Upper lobe of left lung (tissue), 4 donors: ENCODE measurements at regions not wholly inside any gene's neighbourhood (a gene's known extent, or its start where the extent isn't known, plus 50 kb on each side); places are given as distances from the start of the nearest gene placed in this dataset.

Source experiments
- EP300 ChIP-seq, 4 donors: sonication (generic); formaldehyde crosslinking; IDR thresholded peaks; one replicate each; pipeline ENCODE4 v1.5.1; 2017; ENCODE audit warnings: antibody characterized with exemption in 4 of 4, control low read depth in 2 of 4
- POLR2A ChIP-seq, 4 donors: fragments of 450-650 bp; IDR thresholded peaks; one replicate each; pipeline ENCODE4 v1.5.1; 2016 to 2017; ENCODE audit warnings: antibody characterized with exemption in 4 of 4, mild to moderate bottlenecking in 2 of 4
- TF ChIP-seq, protein P1 (sequence below), 6 experiments: fragments of 450-650 bp in 4 of 6; fragments of 200-600 bp in 2 of 6; sonication (generic) in 2 of 6; IDR thresholded peaks; one replicate each; pipeline ENCODE4 v1.5.1; 2016 to 2019; ENCODE audit warnings: antibody characterized with exemption in 6 of 6

- TF ChIP-seq POLR2A (IDR thresholded peaks at IDR 0.05) = no peak
- TF ChIP-seq, protein P1, sequence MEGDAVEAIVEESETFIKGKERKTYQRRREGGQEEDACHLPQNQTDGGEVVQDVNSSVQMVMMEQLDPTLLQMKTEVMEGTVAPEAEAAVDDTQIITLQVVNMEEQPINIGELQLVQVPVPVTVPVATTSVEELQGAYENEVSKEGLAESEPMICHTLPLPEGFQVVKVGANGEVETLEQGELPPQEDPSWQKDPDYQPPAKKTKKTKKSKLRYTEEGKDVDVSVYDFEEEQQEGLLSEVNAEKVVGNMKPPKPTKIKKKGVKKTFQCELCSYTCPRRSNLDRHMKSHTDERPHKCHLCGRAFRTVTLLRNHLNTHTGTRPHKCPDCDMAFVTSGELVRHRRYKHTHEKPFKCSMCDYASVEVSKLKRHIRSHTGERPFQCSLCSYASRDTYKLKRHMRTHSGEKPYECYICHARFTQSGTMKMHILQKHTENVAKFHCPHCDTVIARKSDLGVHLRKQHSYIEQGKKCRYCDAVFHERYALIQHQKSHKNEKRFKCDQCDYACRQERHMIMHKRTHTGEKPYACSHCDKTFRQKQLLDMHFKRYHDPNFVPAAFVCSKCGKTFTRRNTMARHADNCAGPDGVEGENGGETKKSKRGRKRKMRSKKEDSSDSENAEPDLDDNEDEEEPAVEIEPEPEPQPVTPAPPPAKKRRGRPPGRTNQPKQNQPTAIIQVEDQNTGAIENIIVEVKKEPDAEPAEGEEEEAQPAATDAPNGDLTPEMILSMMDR (IDR thresholded peaks at IDR 0.05) = no peak
- TF ChIP-seq EP300 (IDR thresholded peaks at IDR 0.05) = no peak
These were observed 424.0 kb upstream of the CRIM1 start for GRCh38 chr2:35931626-35932025.
